Peyer's patch (tissue), 4 donors: ENCODE measurements at regions not wholly inside any gene's neighbourhood (a gene's known extent, or its start where the extent isn't known, plus 50 kb on each side); places are given as distances from the start of the nearest gene placed in this dataset.

Source experiments
- POLR2A ChIP-seq, 2 donors: fragments of 450-650 bp; IDR thresholded peaks; one replicate each; pipeline ENCODE4 v1.5.1; 2017; ENCODE audit warnings: antibody characterized with exemption in 2 of 2, mild to moderate bottlenecking in 2 of 2, moderate library complexity in 2 of 2
- TF ChIP-seq, protein P1 (sequence below), 6 experiments: fragments of 450-650 bp in 4 of 6; fragments of 200-600 bp in 2 of 6; sonication (generic) in 1 of 6; IDR thresholded peaks; one replicate each; pipeline ENCODE4 v1.5.1; 2017 to 2019; ENCODE audit warnings: antibody characterized with exemption in 6 of 6, mild to moderate bottlenecking in 3 of 6, moderate library complexity in 1 of 6

- TF ChIP-seq POLR2A (IDR thresholded peaks at IDR 0.05), result no peak
- TF ChIP-seq, protein P1, sequence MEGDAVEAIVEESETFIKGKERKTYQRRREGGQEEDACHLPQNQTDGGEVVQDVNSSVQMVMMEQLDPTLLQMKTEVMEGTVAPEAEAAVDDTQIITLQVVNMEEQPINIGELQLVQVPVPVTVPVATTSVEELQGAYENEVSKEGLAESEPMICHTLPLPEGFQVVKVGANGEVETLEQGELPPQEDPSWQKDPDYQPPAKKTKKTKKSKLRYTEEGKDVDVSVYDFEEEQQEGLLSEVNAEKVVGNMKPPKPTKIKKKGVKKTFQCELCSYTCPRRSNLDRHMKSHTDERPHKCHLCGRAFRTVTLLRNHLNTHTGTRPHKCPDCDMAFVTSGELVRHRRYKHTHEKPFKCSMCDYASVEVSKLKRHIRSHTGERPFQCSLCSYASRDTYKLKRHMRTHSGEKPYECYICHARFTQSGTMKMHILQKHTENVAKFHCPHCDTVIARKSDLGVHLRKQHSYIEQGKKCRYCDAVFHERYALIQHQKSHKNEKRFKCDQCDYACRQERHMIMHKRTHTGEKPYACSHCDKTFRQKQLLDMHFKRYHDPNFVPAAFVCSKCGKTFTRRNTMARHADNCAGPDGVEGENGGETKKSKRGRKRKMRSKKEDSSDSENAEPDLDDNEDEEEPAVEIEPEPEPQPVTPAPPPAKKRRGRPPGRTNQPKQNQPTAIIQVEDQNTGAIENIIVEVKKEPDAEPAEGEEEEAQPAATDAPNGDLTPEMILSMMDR (IDR thresholded peaks at IDR 0.05), result no peak
Measured at GRCh38 chr6:170202416-170203135, 88.3 kb downstream of the DLL1 start.
